ENCODE measurements at regions not wholly inside any gene's neighbourhood (a gene's known extent, or its start where the extent isn't known, plus 50 kb on each side); places are given as distances from the start of the nearest gene placed in this dataset.

DNA sequence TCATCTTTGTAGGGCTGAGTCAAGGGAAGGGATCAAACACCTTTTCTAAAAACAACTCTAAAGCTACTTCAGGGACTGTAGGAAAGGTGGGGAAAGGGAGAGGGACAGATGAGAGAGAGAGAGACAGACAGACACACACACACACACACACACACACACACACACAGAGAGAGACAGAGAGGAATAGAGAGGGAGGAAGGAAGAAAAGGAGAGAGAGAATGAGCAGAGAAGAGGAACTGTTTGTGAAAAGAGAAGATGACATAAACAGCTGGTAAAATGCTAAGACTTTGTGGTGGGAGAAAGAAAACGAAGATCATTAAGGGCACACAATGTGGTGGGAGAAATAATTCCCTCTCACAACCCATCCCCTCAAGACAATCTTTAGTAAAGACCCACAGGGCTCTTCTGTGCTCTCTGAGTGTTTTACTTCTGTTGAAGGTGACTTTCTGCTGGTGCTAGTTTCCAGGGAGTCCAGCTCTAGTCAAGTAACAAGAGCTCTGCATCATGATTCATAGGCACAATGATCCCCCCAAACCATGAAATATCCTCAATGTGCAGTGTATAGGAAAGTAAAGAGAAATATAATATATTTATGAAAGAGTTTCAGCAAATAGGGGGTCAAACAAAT, 77.2 kb upstream of the STK17B start:
- Histone ChIP-seq H3K27me3 (no peaks in the 10 kb centered on the region), H3K4me1 (peaks cover 0 to 55% (median 4%) of the 10 kb centered on the region in 12 donors), H3K36me3 (peaks cover 0 to 58% (median 7%) of the 10 kb centered on the region in 9 donors), H3K27ac (peak overlapping the region in 3 of 12 donors; percentile 42 to 48 (median 44)), H3K4me3 (no peak overlapping the region), H3K9me3 (no peaks in the 10 kb centered on the region)
- DNase-seq (no peak), ATAC-seq (peak in 1 of 4 donors; percentile 20)
- TF ChIP-seq POLR2A (IDR thresholded peaks at IDR 0.05): no peak
- no peak for TF ChIP-seq CTCF (IDR thresholded peaks at IDR 0.05)
- intact Hi-C loops (cut with DNase I): no loop called here
- WGBS, 4 donors: 69 to 88% (median 78%) methylated on average over 1 of the region's 1 CpG

DNA sequence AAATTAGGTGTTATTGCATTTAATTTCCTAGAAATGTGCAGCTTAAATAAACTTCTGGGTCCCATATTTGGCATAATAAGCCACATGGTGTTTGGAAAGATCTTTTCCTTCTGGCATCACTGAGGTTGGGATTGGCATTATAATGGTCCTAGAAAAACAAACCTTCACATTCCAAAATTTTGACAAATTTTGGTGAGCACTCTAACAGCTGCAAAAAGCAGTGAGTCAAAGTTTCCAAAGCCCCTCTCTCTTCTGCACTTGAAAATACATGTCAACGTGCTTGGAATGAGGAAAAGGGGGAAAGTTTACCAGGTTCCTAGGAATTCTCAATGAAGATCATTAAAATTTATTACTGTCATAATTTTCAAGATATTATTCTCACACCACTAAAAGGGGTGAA, 77.8 kb upstream of the STK17B start:
- Histone ChIP-seq H3K27me3 (no peaks in the 10 kb centered on the region), H3K4me1 (peaks cover 0 to 55% (median 4%) of the 10 kb centered on the region in 12 donors), H3K36me3 (peaks cover 0 to 60% (median 12%) of the 10 kb centered on the region in 9 donors), H3K9me3 (no peaks in the 10 kb centered on the region), H3K4me3 (no peak overlapping the region), H3K27ac (peak overlapping the region in 1 of 12 donors; percentile 58)
- 52 to 88% (median 69%) methylated on average over 1 of the region's 1 CpG for WGBS, 4 donors
- intact Hi-C loops (cut with DNase I): no loop called here
- DNase-seq: no peak
- TF ChIP-seq POLR2A (IDR thresholded peaks at IDR 0.05) (no peak), CTCF (IDR thresholded peaks at IDR 0.05) (no peak)
- no peak for ATAC-seq

- peak overlapping the region in 1 of 12 donors; percentile 58 for H3K27ac ChIP-seq
- ATAC-seq: no peak
- TF ChIP-seq POLR2A (IDR thresholded peaks at IDR 0.05) (no peak), CTCF (IDR thresholded peaks at IDR 0.05) (no peak)
- DNase-seq: no peak
- H3K36me3 ChIP-seq: peaks cover 0 to 58% (median 12%) of the 10 kb centered on the region in 9 donors
- no peaks in the 10 kb centered on the region for H3K27me3 ChIP-seq
- intact Hi-C loops (cut with DNase I): no loop called here
- H3K4me3 ChIP-seq: no peak overlapping the region
- H3K4me1 ChIP-seq: peaks cover 0 to 54% (median 4%) of the 10 kb centered on the region in 12 donors
- 67 to 81% (median 74%) methylated on average over 3 of the region's 3 CpGs for WGBS, 4 donors
- no peaks in the 10 kb centered on the region for H3K9me3 ChIP-seq
Measured at GRCh38 chr2:196249860-196250259, 78.5 kb upstream of the STK17B start.

DNA sequence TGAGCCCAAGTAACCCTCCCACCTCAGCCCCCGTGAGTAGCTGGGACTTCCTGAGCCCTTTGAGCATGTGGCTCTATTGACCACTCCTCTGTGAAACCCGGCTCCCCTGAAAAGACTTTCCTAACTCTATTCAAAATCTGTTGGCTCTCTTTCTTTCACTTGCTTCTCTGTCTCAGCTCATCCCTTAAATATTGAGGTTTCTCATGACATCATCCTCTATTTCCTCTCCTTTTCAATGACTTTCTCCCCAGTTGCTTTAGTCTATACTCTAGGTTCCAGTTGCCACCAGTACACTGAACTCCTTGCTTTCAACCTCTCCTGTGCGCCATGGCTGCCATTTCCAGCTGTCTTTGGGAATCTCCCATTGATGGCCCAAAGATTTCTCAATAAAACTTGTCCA, 79.8 kb upstream of the STK17B start:
- Histone ChIP-seq H3K4me3 (no peak overlapping the region), H3K4me1 (peaks cover 0 to 41% (median 4%) of the 10 kb centered on the region in 12 donors), H3K27me3 (no peaks in the 10 kb centered on the region), H3K27ac (no peak overlapping the region), H3K9me3 (no peaks in the 10 kb centered on the region), H3K36me3 (peaks cover 0 to 60% (median 12%) of the 10 kb centered on the region in 9 donors)
- no peak for ATAC-seq
- TF ChIP-seq CTCF (IDR thresholded peaks at IDR 0.05) (no peak), POLR2A (IDR thresholded peaks at IDR 0.05) (no peak)
- intact Hi-C loops (cut with DNase I): no loop called here
- no peak for DNase-seq
- WGBS, 4 donors: 95 to 97% (median 96%) methylated on average over 3 of the region's 3 CpGs
